Ovary (tissue), 7 donors: ENCODE measurements at regions not wholly inside any gene's neighbourhood (a gene's known extent, or its start where the extent isn't known, plus 50 kb on each side); places are given as distances from the start of the nearest gene placed in this dataset.

Source experiments
- DNase-seq, 5 donors: peaks; one replicate each; pipeline ENCODE4 v3.0.0-alpha.2; 2019 to 2020
- H3K27ac ChIP-seq, 2 donors: fragments of 200-600 bp; one replicate each; pipeline versions ENCODE4 v1.5.1 to v1.8.0; 2019 to 2022
- H3K27me3 ChIP-seq: fragments of 200-600 bp; one replicate; pipeline ENCODE4 v1.8.0; 2022
- H3K36me3 ChIP-seq: fragments of 200-600 bp; sonication (generic); one replicate; pipeline ENCODE4 v1.5.1; 2019
- H3K4me1 ChIP-seq: one replicate; pipeline ENCODE4 v1.8.1; 2013; ENCODE audit warnings: mild to moderate bottlenecking, moderate library complexity; ENCODE audit not compliant: insufficient read depth
- H3K4me3 ChIP-seq: fragments of 200-600 bp; sonication (generic); one replicate; pipeline ENCODE4 v1.5.1; 2017
- H3K9me3 ChIP-seq, 2 donors: fragments of 200-600 bp in 1 of 2; sonication (generic) in 1 of 2; one replicate each; pipeline versions ENCODE4 v1.5.1 to v1.8.1; 2013 to 2019; ENCODE audit warnings: mild to moderate bottlenecking in 1 of 2, moderate library complexity in 1 of 2
- CTCF ChIP-seq, 3 donors: fragments of 450-650 bp in 2 of 3; fragments of 200-600 bp in 1 of 3; IDR thresholded peaks; one replicate each; pipeline versions ENCODE4 v1.5.1 to v1.8.0; 2016 to 2022; ENCODE audit warnings: antibody characterized with exemption in 3 of 3, mild to moderate bottlenecking in 1 of 3
- EP300 ChIP-seq: sonication (generic); formaldehyde crosslinking; IDR thresholded peaks from one replicate; pipeline ENCODE4 v1.6.1; 2017; ENCODE audit warnings: antibody characterized with exemption
- POLR2A ChIP-seq: fragments of 450-650 bp; IDR thresholded peaks from one replicate; pipeline ENCODE4 v1.6.1; 2017; ENCODE audit warnings: antibody characterized with exemption, mild to moderate bottlenecking, moderate library complexity
- WGBS, 3 donors: extraction: QIAGEN DNeasy Blood & Tissue Kit in 1 of 3; methylation state at CpG; one replicate each; pipeline versions ENCODE4 v1.1.5 to v1.1.7; 2013 to 2017; 5-methylcytosine and 5-hydroxymethylcytosine counted together
- intact Hi-C, 4 donors: fragments of 100-400 bp; cut with DNase I; formaldehyde crosslinking; loops; one replicate each; pipeline versions ENCODE4 v1.11.0 to v1.15.1; 2022 to 2023
- donor health status: DM: no; HTN: no; CAD: no; lungs with moderate emphysema.
- donor health status: DM: no; HTN: no; CAD: no.
- donor health status: Bipolar disorder and iron deficiency.
- donor health status: DM: no; HTN: no; CAD: no.
- donor health status: DM: yes; HTN: yes; CAD: no.

- Histone ChIP-seq H3K27ac (no peak overlapping the region), H3K4me1 (peaks cover 2% of the 10 kb centered on the region), H3K9me3 (no peaks in the 10 kb centered on the region), H3K4me3 (no peak overlapping the region), H3K36me3 (no peaks in the 10 kb centered on the region), H3K27me3 (no peaks in the 10 kb centered on the region)
- no peak for DNase-seq
- TF ChIP-seq EP300 (no peak), POLR2A (no peak), CTCF (IDR thresholded peaks at IDR 0.05) (no peak)
- intact Hi-C loops: loop anchor here in 1 of 4 donors (10.0 kb wide), 1 partner anchor 216 kb away; the partner anchor contains the start of gene PHLDA1
Observed at GRCh38 chr12:75818863-75819262, 212.7 kb downstream of the PHLDA1 start.

GRCh38 chr12:75816897-75817296, 214.7 kb downstream of the PHLDA1 start:
- H3K4me1 ChIP-seq: peaks cover 2% of the 10 kb centered on the region
- intact Hi-C loops: loop anchor here in 1 of 4 donors (10.0 kb wide), 1 partner anchor 218 kb away; the partner anchor contains the start of gene PHLDA1

GRCh38 chr12:75815756-75816155, 215.8 kb downstream of the PHLDA1 start:
- Histone ChIP-seq H3K9me3 (no peaks in the 10 kb centered on the region), H3K4me3 (no peak overlapping the region), H3K27me3 (no peaks in the 10 kb centered on the region), H3K36me3 (no peaks in the 10 kb centered on the region), H3K4me1 (peaks cover 2% of the 10 kb centered on the region), H3K27ac (no peak overlapping the region)
- intact Hi-C loops: loop anchor here in 1 of 4 donors (10.0 kb wide), 1 partner anchor 219 kb away; the partner anchor contains the start of gene PHLDA1
- no peak for DNase-seq
- whole genome bisulfite sequencing, 3 donors: 94 to 97% (median 94%) methylated on average over 1 of the region's 1 CpG
- TF ChIP-seq CTCF (IDR thresholded peaks at IDR 0.05): no peak
- TF ChIP-seq POLR2A: no peak
- no peak for TF ChIP-seq EP300

More at GRCh38 chr12:75816897-75817296, 214.7 kb downstream of the PHLDA1 start:
- Histone ChIP-seq H3K27ac (no peak overlapping the region), H3K36me3 (no peaks in the 10 kb centered on the region), H3K9me3 (no peaks in the 10 kb centered on the region), H3K27me3 (no peaks in the 10 kb centered on the region), H3K4me3 (no peak overlapping the region)
- 31 to 42% (median 41%) methylated on average over 1 of the region's 1 CpG for WGBS, 3 donors
- no peak for TF ChIP-seq POLR2A
- no peak for TF ChIP-seq CTCF (IDR thresholded peaks at IDR 0.05)
- no peak for TF ChIP-seq EP300
- DNase-seq: no peak

- H3K4me3 ChIP-seq: no peak overlapping the region
- 14 to 17% (median 17%) methylated on average over 6 of the region's 6 CpGs for WGBS, 3 donors
- H3K36me3 ChIP-seq: no peaks in the 10 kb centered on the region
- H3K9me3 ChIP-seq: no peaks in the 10 kb centered on the region
- intact Hi-C loops: loop anchor here in 1 of 4 donors (10.0 kb wide), 1 partner anchor 220 kb away; the partner anchor contains the start of gene PHLDA1
- H3K27me3 ChIP-seq: no peaks in the 10 kb centered on the region
- DNase-seq: peak in 1 of 5 donors; percentile 51
- TF ChIP-seq POLR2A (no peak), EP300 (no peak), CTCF (IDR thresholded peaks at IDR 0.05) (no peak)
- H3K27ac ChIP-seq: no peak overlapping the region
- peaks cover 2% of the 10 kb centered on the region for H3K4me1 ChIP-seq
Observed at GRCh38 chr12:75814851-75815754, 216.5 kb downstream of the PHLDA1 start.
